CD4-positive, alpha-beta T cell treated with Interleukin-10 for 1 hour (primary cell): ENCODE measurements at regions not wholly inside any gene's neighbourhood (a gene's known extent, or its start where the extent isn't known, plus 50 kb on each side); places are given as distances from the start of the nearest gene placed in this dataset.
"Not testable (repeated sequence)": the region's sequence is repeated elsewhere in the genome, so short reads cannot be mapped to it uniquely, and the experiment has no call there.

Experiments used
- DNase-seq: peaks from one replicate; pipeline ENCODE4 v3.0.0-alpha.2; 2020

- DNase-seq = no peak
These were observed 50.9 kb upstream of the PTPDC1 start for GRCh38 chr9:94033383-94033782.

- DNase-seq = no peak
These were observed 52.3 kb upstream of the PTPDC1 start for GRCh38 chr9:94031946-94032345.

DNA sequence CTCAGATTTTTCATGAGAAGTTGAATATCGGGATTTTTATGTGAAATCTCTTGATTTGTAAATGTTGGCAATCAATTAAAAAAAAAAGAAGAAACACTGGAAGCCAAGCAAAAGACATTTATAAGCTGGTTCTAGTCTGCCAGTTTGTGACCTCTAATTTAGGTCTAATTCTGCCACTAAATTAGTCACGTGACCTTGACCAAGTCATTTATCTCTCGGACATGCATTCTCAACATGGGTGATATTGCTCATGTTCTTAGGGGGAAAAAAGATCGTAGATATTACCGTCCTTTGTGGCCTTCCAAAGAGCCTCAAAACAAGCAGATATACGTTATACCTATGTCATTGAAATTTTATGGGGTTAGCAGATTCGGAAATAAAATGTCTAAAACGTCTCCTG lies 52.9 kb upstream of the PTPDC1 start:
- no peak for DNase-seq

DNA sequence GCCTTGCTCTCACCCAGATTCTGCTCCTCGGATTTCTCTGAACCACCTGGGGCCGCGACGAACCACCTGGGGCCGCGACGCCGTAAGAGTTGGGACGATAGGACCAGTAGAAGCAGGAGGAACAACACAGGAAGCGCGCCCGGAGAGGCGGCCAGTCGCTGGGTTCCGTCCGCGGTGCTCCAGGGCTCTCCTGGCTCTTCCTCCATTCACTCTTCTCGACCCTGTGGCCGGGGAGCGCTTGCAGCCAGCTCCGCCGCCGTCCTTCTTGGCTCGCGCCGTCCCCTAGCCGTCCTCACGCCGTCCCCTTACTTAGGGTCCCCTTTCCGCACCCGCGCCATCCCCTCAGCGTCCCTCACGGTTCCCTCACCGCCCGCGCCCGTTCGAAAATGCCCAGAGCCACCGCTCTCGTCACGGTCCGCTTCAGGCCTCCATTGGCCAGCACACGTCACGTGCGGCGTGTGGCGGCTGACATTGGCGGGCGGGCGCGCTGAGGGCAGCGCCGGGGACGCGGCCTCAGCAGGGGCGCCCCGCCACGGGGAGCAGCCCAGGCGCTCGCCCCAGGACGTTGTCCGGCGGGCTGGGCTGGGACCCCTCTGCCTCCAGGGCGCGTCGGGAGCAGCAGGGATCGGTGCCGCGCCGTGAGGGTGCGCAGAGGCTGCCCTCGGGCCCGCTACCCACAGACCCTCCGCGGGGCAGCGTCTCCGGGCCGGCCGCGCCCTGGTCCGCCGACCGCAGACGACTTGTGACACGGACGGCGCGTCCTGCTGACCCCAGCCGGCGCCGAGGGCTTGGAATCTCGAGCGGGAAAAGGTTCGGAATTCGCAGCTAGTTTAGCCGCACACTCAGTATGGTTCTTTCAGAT lies 53.7 kb upstream of the PTPDC1 start:
- peak; percentile 83 for DNase-seq

GRCh38 chr9:94029932-94030317 lies 54.3 kb upstream of the PTPDC1 start:
- DNase-seq = no peak

GRCh38 chr9:94026816-94027215 lies 57.4 kb upstream of the PTPDC1 start:
- no peak for DNase-seq

DNA sequence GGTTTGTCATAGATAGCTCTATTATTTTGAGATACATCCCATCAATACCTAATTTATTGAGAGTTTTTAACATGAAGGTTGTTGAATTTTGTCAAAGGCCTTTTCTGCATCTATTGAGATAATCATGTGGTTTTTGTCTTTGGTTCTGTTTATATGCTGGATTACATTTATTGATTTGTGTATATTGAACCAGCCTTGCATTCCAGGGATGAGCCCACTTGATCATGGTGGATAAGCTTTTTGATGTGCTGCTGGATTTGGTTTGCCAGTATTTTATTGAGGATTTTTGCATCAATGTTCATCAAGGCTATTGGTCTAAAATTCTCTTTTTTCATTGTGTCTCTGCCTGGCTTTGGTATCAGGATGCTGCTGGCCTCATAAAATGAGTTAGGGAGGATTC lies 61.8 kb upstream of the PTPDC1 start:
- not testable (repeated sequence) for DNase-seq

- DNase-seq = not testable (repeated sequence)
These were observed 63.4 kb upstream of the PTPDC1 start for GRCh38 chr9:94020836-94021235.

DNA sequence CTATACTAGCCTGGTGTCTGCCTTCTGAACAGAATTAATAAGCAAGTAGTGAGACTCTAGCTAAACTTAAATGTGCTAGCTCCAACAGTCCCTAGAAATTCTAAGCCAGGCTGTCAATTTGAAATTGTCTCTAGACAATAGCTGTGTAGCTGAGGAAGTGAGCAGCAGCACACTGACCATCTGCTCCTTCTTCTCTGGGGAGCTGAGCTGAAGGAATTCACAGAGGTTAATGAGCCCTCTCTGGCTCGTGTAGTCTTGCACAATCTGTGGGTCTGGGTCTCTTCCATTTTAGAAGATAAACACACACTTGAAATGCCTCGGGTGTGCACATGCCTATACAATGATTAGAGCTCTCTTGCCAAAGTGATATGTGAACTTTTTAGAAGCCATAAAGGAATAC lies 63.5 kb upstream of the BARX1 start:
- DNase-seq = no peak

GRCh38 chr9:94017939-94018531 lies 62.9 kb upstream of the BARX1 start:
- no peak for DNase-seq

GRCh38 chr9:94016744-94017143 lies 61.6 kb upstream of the BARX1 start:
- no peak for DNase-seq

DNA sequence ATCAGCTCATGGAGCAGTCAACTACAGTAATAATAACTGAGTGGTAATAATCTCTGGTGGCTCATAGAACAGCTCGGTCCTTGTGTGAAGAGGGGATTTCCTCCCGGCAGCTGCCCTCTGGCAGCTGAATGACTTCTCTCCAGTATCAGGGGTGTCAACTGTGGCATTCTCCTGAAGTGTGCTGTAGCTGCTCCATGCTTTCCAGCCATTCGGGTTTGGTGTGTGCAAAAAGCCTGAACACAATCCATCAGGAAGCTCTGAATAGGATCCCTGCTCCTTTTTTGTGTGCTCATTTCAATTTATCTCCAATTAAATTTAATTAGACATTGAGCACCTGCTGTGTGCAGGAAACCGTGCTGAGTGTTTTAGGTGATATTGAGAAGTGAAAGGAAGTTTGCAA lies 59.8 kb upstream of the BARX1 start:
- DNase-seq = no peak

- DNase-seq = peak; percentile 9
These were observed 59.0 kb upstream of the BARX1 start for GRCh38 chr9:94014066-94014654.

DNA sequence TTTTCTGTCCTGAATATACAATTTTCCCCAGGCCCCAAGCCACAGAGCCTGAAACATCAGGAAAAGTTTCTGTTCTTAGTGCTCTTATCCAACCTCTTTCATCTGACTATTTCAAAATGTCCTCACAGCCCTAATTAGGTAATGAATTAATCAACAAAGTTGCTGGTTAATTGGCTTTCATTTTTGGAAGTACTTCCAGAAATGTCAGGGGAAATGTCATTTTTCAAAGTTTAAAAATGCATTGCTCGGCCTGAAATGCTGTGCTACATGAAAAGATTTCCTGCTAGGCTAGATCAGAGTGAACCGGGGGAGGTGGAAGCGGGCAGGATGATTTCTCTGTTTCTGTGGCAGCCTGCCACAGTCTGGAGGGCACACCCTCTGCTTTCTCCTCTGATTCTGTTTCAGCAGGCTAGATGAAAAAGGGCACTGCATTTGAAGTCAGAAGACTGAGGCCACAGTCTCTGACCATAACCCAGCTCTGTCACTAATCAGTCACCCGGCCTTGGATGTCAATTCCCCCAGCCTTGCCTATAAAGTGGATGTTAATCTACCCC lies 55.9 kb upstream of the BARX1 start:
- no peak for DNase-seq

DNA sequence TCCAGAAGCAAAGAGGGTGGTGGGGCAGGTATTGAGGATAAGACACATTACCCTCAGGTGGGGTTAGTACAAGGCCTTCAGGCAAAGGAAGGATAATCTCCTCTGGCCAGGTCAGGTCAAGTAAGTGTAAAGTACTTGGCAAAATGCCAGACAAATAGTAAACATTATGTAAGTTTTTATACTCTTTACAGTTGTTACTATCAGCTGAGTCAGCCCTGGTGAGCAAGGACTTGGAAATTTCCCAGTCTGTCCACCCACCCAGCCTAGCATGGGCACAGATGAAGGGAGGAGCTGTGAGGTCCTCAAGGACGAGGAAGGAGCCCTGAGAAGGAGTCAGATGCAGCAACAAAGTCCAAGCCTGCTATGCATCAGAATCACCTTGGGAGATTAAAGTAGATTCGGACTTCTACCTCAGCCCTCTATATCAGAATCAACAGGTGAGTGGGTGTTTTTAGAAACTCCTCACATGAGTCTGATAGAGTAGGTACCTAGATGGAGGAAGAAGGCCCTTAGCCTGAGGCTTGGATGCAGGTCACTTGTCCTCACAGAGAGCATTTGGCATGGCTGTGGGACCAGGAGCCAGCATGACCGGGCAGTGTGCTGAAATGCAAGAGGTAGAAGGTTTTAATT lies 50.2 kb upstream of the BARX1 start:
- DNase-seq = no peak
